LHCN-M2 (cell line): ENCODE measurements at regions not wholly inside any gene's neighbourhood (a gene's known extent, or its start where the extent isn't known, plus 50 kb on each side); places are given as distances from the start of the nearest gene placed in this dataset.
"Not testable (repeated sequence)": the region's sequence is repeated elsewhere in the genome, so short reads cannot be mapped to it uniquely, and the experiment has no call there.

Experiments used
- DNase-seq: peaks from one replicate; pipeline ENCODE4 v3.0.0-alpha.2; 2012; ENCODE audit warnings: low read depth

GRCh38 chr6:113690281-113691259 lies 166.6 kb upstream of the MARCKS start:
- DNase-seq, result peak; percentile 81

- DNase-seq, result no peak
Observed at GRCh38 chr6:113691260-113691656, 165.9 kb upstream of the MARCKS start.

- DNase-seq, result no peak
Observed at GRCh38 chr6:113693851-113694250, 163.3 kb upstream of the MARCKS start.

- peak; percentile 76 for DNase-seq
Observed at GRCh38 chr6:113694278-113695077, 162.7 kb upstream of the MARCKS start.

GRCh38 chr6:113695516-113695915 lies 161.6 kb upstream of the MARCKS start:
- peak; percentile 58 for DNase-seq

GRCh38 chr6:113696960-113697359 lies 160.2 kb upstream of the MARCKS start:
- peak; percentile 14 for DNase-seq

- DNase-seq, result peak; percentile 94
Observed at GRCh38 chr6:113697632-113698410, 159.3 kb upstream of the MARCKS start.

GRCh38 chr6:113699239-113699638 lies 157.9 kb upstream of the MARCKS start:
- DNase-seq, result no peak

GRCh38 chr6:113701552-113702254 lies 155.4 kb upstream of the MARCKS start:
- DNase-seq, result no peak

- no peak for DNase-seq
Observed at GRCh38 chr6:113707194-113707593, 150.0 kb upstream of the MARCKS start.

GRCh38 chr6:113709936-113710509 lies 147.1 kb upstream of the MARCKS start:
- no peak for DNase-seq

GRCh38 chr6:113713665-113714064 lies 143.5 kb upstream of the MARCKS start:
- DNase-seq, result no peak

GRCh38 chr6:113718588-113718987 lies 138.6 kb upstream of the MARCKS start:
- no peak for DNase-seq

- DNase-seq, result no peak
Observed at GRCh38 chr6:113719064-113719463, 138.1 kb upstream of the MARCKS start.

- DNase-seq, result peak; percentile 39
Observed at GRCh38 chr6:113719545-113719944, 137.6 kb upstream of the MARCKS start.

- no peak for DNase-seq
Observed at GRCh38 chr6:113723182-113723581, 134.0 kb upstream of the MARCKS start.

GRCh38 chr6:113724927-113725326 lies 132.2 kb upstream of the MARCKS start:
- not testable (repeated sequence) for DNase-seq

- DNase-seq, result no peak
Observed at GRCh38 chr6:113731541-113731940, 125.6 kb upstream of the MARCKS start.

- peak; percentile 96 for DNase-seq
Observed at GRCh38 chr6:113732384-113732966, 124.7 kb upstream of the MARCKS start.

GRCh38 chr6:113733381-113733780 lies 123.8 kb upstream of the MARCKS start:
- no peak for DNase-seq
